ENCODE measurements at regions not wholly inside any gene's neighbourhood (a gene's known extent, or its start where the extent isn't known, plus 50 kb on each side); places are given as distances from the start of the nearest gene placed in this dataset.

- Histone ChIP-seq H3K27ac (ENCODE audit: insufficient read depth in 1 of 2, low read depth in 1 of 2, low read length in 2 of 2, poor library complexity in 1 of 2, severe bottlenecking in 2 of 2) (no peak overlapping the region), H3K36me3 (ENCODE audit: control insufficient read depth in 4 of 4, insufficient read depth in 4 of 4, low read length in 3 of 4) (no peaks in the 10 kb centered on the region), H3K27me3 (replicated peaks in 2 of 5; ENCODE audit: control insufficient read depth in 4 of 5, insufficient read depth in 5 of 5, low read length in 4 of 5) (no peaks in the 10 kb centered on the region), H3K9me3 (ENCODE audit: control extremely low read depth in 1 of 5, control insufficient read depth in 4 of 5, insufficient read depth in 2 of 5, low read depth in 1 of 5, low read length in 4 of 5) (no peaks in the 10 kb centered on the region), H3K4me3 (ENCODE audit: control insufficient read depth in 1 of 7, extremely low read depth in 1 of 7, insufficient read depth in 4 of 7, low read depth in 2 of 7, low read length in 6 of 7) (no peak overlapping the region), H3K4me1 (ENCODE audit: control extremely low read depth in 1 of 4, control insufficient read depth in 4 of 4, insufficient read depth in 4 of 4, low read length in 3 of 4) (no peaks in the 10 kb centered on the region)
- no peak for DNase-seq
- WGBS (ENCODE audit: insufficient coverage) = no CpG with 5 or more reads among the region's 1 CpG
- ChIA-PET POLR2A (no interaction called here), CTCF (no interaction called here)
Observed at GRCh38 chr16:61263400-61263799, 772.8 kb downstream of the CDH8 start.

GRCh38 chr16:61261315-61261714, 774.9 kb downstream of the CDH8 start:
- no CpG with 5 or more reads among the region's 3 CpGs for WGBS (ENCODE audit: insufficient coverage)
- Histone ChIP-seq H3K27me3 (replicated peaks in 2 of 5; ENCODE audit: control insufficient read depth in 4 of 5, insufficient read depth in 5 of 5, low read length in 4 of 5) (no peaks in the 10 kb centered on the region), H3K27ac (ENCODE audit: insufficient read depth in 1 of 2, low read depth in 1 of 2, low read length in 2 of 2, poor library complexity in 1 of 2, severe bottlenecking in 2 of 2) (no peak overlapping the region), H3K4me3 (ENCODE audit: control insufficient read depth in 1 of 7, extremely low read depth in 1 of 7, insufficient read depth in 4 of 7, low read depth in 2 of 7, low read length in 6 of 7) (no peak overlapping the region), H3K9me3 (ENCODE audit: control extremely low read depth in 1 of 5, control insufficient read depth in 4 of 5, insufficient read depth in 2 of 5, low read depth in 1 of 5, low read length in 4 of 5) (no peaks in the 10 kb centered on the region), H3K4me1 (ENCODE audit: control extremely low read depth in 1 of 4, control insufficient read depth in 4 of 4, insufficient read depth in 4 of 4, low read length in 3 of 4) (no peaks in the 10 kb centered on the region), H3K36me3 (ENCODE audit: control insufficient read depth in 4 of 4, insufficient read depth in 4 of 4, low read length in 3 of 4) (no peaks in the 10 kb centered on the region)
- ChIA-PET POLR2A (no interaction called here), CTCF (no interaction called here)
- no peak for DNase-seq

- no peak overlapping the region for H3K4me3 ChIP-seq (ENCODE audit: control insufficient read depth in 1 of 7, extremely low read depth in 1 of 7, insufficient read depth in 4 of 7, low read depth in 2 of 7, low read length in 6 of 7)
- POLR2A ChIA-PET = no interaction called here
- H3K9me3 ChIP-seq (ENCODE audit: control extremely low read depth in 1 of 5, control insufficient read depth in 4 of 5, insufficient read depth in 2 of 5, low read depth in 1 of 5, low read length in 4 of 5) = no peaks in the 10 kb centered on the region
- no CpG with 5 or more reads among the region's 1 CpG for WGBS (ENCODE audit: insufficient coverage)
- H3K4me1 ChIP-seq (ENCODE audit: control extremely low read depth in 1 of 4, control insufficient read depth in 4 of 4, insufficient read depth in 4 of 4, low read length in 3 of 4) = no peaks in the 10 kb centered on the region
- H3K27ac ChIP-seq (ENCODE audit: insufficient read depth in 1 of 2, low read depth in 1 of 2, low read length in 2 of 2, poor library complexity in 1 of 2, severe bottlenecking in 2 of 2) = no peak overlapping the region
- no peaks in the 10 kb centered on the region for H3K36me3 ChIP-seq (ENCODE audit: control insufficient read depth in 4 of 4, insufficient read depth in 4 of 4, low read length in 3 of 4)
- no peaks in the 10 kb centered on the region for H3K27me3 ChIP-seq (replicated peaks in 2 of 5; ENCODE audit: control insufficient read depth in 4 of 5, insufficient read depth in 5 of 5, low read length in 4 of 5)
- CTCF ChIA-PET = no interaction called here
- DNase-seq = no peak
Observed at GRCh38 chr16:61246592-61246991, 789.6 kb downstream of the CDH8 start.

GRCh38 chr16:61243954-61244353, 792.3 kb downstream of the CDH8 start:
- no peaks in the 10 kb centered on the region for H3K27me3 ChIP-seq (replicated peaks in 2 of 5; ENCODE audit: control insufficient read depth in 4 of 5, insufficient read depth in 5 of 5, low read length in 4 of 5)
- CTCF ChIA-PET = no interaction called here

GRCh38 chr16:61237884-61238485, 798.3 kb downstream of the CDH8 start:
- H3K4me1 ChIP-seq (ENCODE audit: control extremely low read depth in 1 of 4, control insufficient read depth in 4 of 4, insufficient read depth in 4 of 4, low read length in 3 of 4) = no peaks in the 10 kb centered on the region
- no peaks in the 10 kb centered on the region for H3K36me3 ChIP-seq (ENCODE audit: control insufficient read depth in 4 of 4, insufficient read depth in 4 of 4, low read length in 3 of 4)
- no peak for DNase-seq
- no peak overlapping the region for H3K4me3 ChIP-seq (ENCODE audit: control insufficient read depth in 1 of 7, extremely low read depth in 1 of 7, insufficient read depth in 4 of 7, low read depth in 2 of 7, low read length in 6 of 7)
- 76% methylated on average over 3 of the region's 9 CpGs for WGBS (ENCODE audit: insufficient coverage)
- H3K27ac ChIP-seq (ENCODE audit: insufficient read depth in 1 of 2, low read depth in 1 of 2, low read length in 2 of 2, poor library complexity in 1 of 2, severe bottlenecking in 2 of 2) = no peak overlapping the region
- ChIA-PET POLR2A (interaction anchor here (0.7 kb wide), 1 partner anchor 390 kb away, joined by 3 read pairs; no protein-coding TSS in a partner anchor), CTCF (no interaction called here)
- no peaks in the 10 kb centered on the region for H3K9me3 ChIP-seq (ENCODE audit: control extremely low read depth in 1 of 5, control insufficient read depth in 4 of 5, insufficient read depth in 2 of 5, low read depth in 1 of 5, low read length in 4 of 5)
- H3K27me3 ChIP-seq (replicated peaks in 2 of 5; ENCODE audit: control insufficient read depth in 4 of 5, insufficient read depth in 5 of 5, low read length in 4 of 5) = no peaks in the 10 kb centered on the region

More at GRCh38 chr16:61243954-61244353, 792.3 kb downstream of the CDH8 start:
- no peaks in the 10 kb centered on the region for H3K4me1 ChIP-seq (ENCODE audit: control extremely low read depth in 1 of 4, control insufficient read depth in 4 of 4, insufficient read depth in 4 of 4, low read length in 3 of 4)
- POLR2A ChIA-PET = no interaction called here
- no peak overlapping the region for H3K4me3 ChIP-seq (ENCODE audit: control insufficient read depth in 1 of 7, extremely low read depth in 1 of 7, insufficient read depth in 4 of 7, low read depth in 2 of 7, low read length in 6 of 7)
- H3K9me3 ChIP-seq (ENCODE audit: control extremely low read depth in 1 of 5, control insufficient read depth in 4 of 5, insufficient read depth in 2 of 5, low read depth in 1 of 5, low read length in 4 of 5) = no peaks in the 10 kb centered on the region
- no peaks in the 10 kb centered on the region for H3K36me3 ChIP-seq (ENCODE audit: control insufficient read depth in 4 of 4, insufficient read depth in 4 of 4, low read length in 3 of 4)
- no peak overlapping the region for H3K27ac ChIP-seq (ENCODE audit: insufficient read depth in 1 of 2, low read depth in 1 of 2, low read length in 2 of 2, poor library complexity in 1 of 2, severe bottlenecking in 2 of 2)
- 98% methylated on average over 5 of the region's 5 CpGs for WGBS (ENCODE audit: insufficient coverage)
- DNase-seq = no peak

- CTCF ChIA-PET = no interaction called here
- Histone ChIP-seq H3K27ac (ENCODE audit: insufficient read depth in 1 of 2, low read depth in 1 of 2, low read length in 2 of 2, poor library complexity in 1 of 2, severe bottlenecking in 2 of 2) (no peak overlapping the region), H3K9me3 (ENCODE audit: control extremely low read depth in 1 of 5, control insufficient read depth in 4 of 5, insufficient read depth in 2 of 5, low read depth in 1 of 5, low read length in 4 of 5) (no peaks in the 10 kb centered on the region), H3K4me1 (ENCODE audit: control extremely low read depth in 1 of 4, control insufficient read depth in 4 of 4, insufficient read depth in 4 of 4, low read length in 3 of 4) (no peaks in the 10 kb centered on the region), H3K27me3 (replicated peaks in 2 of 5; ENCODE audit: control insufficient read depth in 4 of 5, insufficient read depth in 5 of 5, low read length in 4 of 5) (no peaks in the 10 kb centered on the region), H3K4me3 (ENCODE audit: control insufficient read depth in 1 of 7, extremely low read depth in 1 of 7, insufficient read depth in 4 of 7, low read depth in 2 of 7, low read length in 6 of 7) (no peak overlapping the region), H3K36me3 (ENCODE audit: control insufficient read depth in 4 of 4, insufficient read depth in 4 of 4, low read length in 3 of 4) (no peaks in the 10 kb centered on the region)
- POLR2A ChIA-PET = no interaction called here
- WGBS (ENCODE audit: insufficient coverage) = 100% methylated on average over 2 of the region's 3 CpGs
- DNase-seq = no peak
Observed at GRCh38 chr16:61233713-61234112, 802.5 kb downstream of the CDH8 start.

GRCh38 chr16:61228371-61228770, 807.9 kb downstream of the CDH8 start:
- Histone ChIP-seq H3K4me3 (ENCODE audit: control insufficient read depth in 1 of 7, extremely low read depth in 1 of 7, insufficient read depth in 4 of 7, low read depth in 2 of 7, low read length in 6 of 7) (no peak overlapping the region), H3K27ac (ENCODE audit: insufficient read depth in 1 of 2, low read depth in 1 of 2, low read length in 2 of 2, poor library complexity in 1 of 2, severe bottlenecking in 2 of 2) (no peak overlapping the region), H3K9me3 (ENCODE audit: control extremely low read depth in 1 of 5, control insufficient read depth in 4 of 5, insufficient read depth in 2 of 5, low read depth in 1 of 5, low read length in 4 of 5) (no peaks in the 10 kb centered on the region), H3K36me3 (ENCODE audit: control insufficient read depth in 4 of 4, insufficient read depth in 4 of 4, low read length in 3 of 4) (no peaks in the 10 kb centered on the region), H3K27me3 (replicated peaks in 2 of 5; ENCODE audit: control insufficient read depth in 4 of 5, insufficient read depth in 5 of 5, low read length in 4 of 5) (no peaks in the 10 kb centered on the region), H3K4me1 (ENCODE audit: control extremely low read depth in 1 of 4, control insufficient read depth in 4 of 4, insufficient read depth in 4 of 4, low read length in 3 of 4) (no peaks in the 10 kb centered on the region)
- 100% methylated on average over 1 of the region's 1 CpG for WGBS (ENCODE audit: insufficient coverage)
- POLR2A ChIA-PET = no interaction called here
- CTCF ChIA-PET = no interaction called here
- no peak for DNase-seq

All from common myeloid progenitor, CD34-positive (primary cell).